ENCODE measurements at regions not wholly inside any gene's neighbourhood (a gene's known extent, or its start where the extent isn't known, plus 50 kb on each side); places are given as distances from the start of the nearest gene placed in this dataset.

- TF ChIP-seq CTCF (IDR thresholded peaks at IDR 0.05; ENCODE audit: insufficient read depth, low read depth, low read length, missing control alignments): no peak
- H3K4me3 ChIP-seq (ENCODE audit: low read depth, low read length): no peak overlapping the region
These were observed 54.7 kb downstream of the GLUD2 start for GRCh38 chrX:121102101-121102500.

GRCh38 chrX:121103381-121103780 is 56.0 kb downstream of the GLUD2 start:
- H3K4me3 ChIP-seq (ENCODE audit: low read depth, low read length): no peak overlapping the region
- DNase-seq (ENCODE audit: low read depth): no peak
- no peak for TF ChIP-seq CTCF (IDR thresholded peaks at IDR 0.05; ENCODE audit: insufficient read depth, low read depth, low read length, missing control alignments)

More at GRCh38 chrX:121102101-121102500, 54.7 kb downstream of the GLUD2 start:
- no peak for DNase-seq (ENCODE audit: low read depth)

GRCh38 chrX:121106484-121107235 is 59.2 kb downstream of the GLUD2 start:
- no peak overlapping the region for H3K4me3 ChIP-seq (ENCODE audit: low read depth, low read length)
- DNase-seq (ENCODE audit: low read depth): no peak
- no peak for TF ChIP-seq CTCF (IDR thresholded peaks at IDR 0.05; ENCODE audit: insufficient read depth, low read depth, low read length, missing control alignments)

- no peak for TF ChIP-seq CTCF (IDR thresholded peaks at IDR 0.05; ENCODE audit: insufficient read depth, low read depth, low read length, missing control alignments)
- H3K4me3 ChIP-seq (ENCODE audit: low read depth, low read length): no peak overlapping the region
- no peak for DNase-seq (ENCODE audit: low read depth)
These were observed 62.6 kb downstream of the GLUD2 start for GRCh38 chrX:121109986-121110385.

GRCh38 chrX:121110536-121110935 is 63.1 kb downstream of the GLUD2 start:
- no peak for TF ChIP-seq CTCF (IDR thresholded peaks at IDR 0.05; ENCODE audit: insufficient read depth, low read depth, low read length, missing control alignments)
- DNase-seq (ENCODE audit: low read depth): no peak

GRCh38 chrX:121114691-121115090 is 67.3 kb downstream of the GLUD2 start:
- no peak for DNase-seq (ENCODE audit: low read depth)
- no peak for TF ChIP-seq CTCF (IDR thresholded peaks at IDR 0.05; ENCODE audit: insufficient read depth, low read depth, low read length, missing control alignments)
- H3K4me3 ChIP-seq (ENCODE audit: low read depth, low read length): no peak overlapping the region

More at GRCh38 chrX:121110536-121110935, 63.1 kb downstream of the GLUD2 start:
- H3K4me3 ChIP-seq (ENCODE audit: low read depth, low read length): no peak overlapping the region
